ENCODE measurements at regions not wholly inside any gene's neighbourhood (a gene's known extent, or its start where the extent isn't known, plus 50 kb on each side); places are given as distances from the start of the nearest gene placed in this dataset.

DNA sequence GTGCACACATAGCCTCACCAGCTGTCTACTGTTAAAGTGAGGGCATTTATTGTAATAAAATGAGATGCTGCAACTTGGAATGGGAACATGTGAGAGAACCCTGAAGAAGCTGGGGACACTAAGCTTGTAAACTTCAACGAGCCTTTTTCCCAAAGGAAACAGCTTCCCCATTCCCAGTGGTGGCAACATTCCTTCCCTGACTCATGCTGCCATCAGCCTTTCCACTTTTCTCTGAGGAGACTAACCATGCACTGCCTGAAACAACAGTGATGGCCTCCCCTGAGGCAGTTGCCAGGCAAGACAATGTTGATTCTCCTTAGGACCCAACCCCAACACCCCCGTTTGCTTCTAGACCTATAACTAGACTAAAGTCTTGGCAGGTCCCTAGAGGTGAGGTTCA lies 928.3 kb downstream of the GLUD2 start (continued):
- TF ChIP-seq, protein P1, sequence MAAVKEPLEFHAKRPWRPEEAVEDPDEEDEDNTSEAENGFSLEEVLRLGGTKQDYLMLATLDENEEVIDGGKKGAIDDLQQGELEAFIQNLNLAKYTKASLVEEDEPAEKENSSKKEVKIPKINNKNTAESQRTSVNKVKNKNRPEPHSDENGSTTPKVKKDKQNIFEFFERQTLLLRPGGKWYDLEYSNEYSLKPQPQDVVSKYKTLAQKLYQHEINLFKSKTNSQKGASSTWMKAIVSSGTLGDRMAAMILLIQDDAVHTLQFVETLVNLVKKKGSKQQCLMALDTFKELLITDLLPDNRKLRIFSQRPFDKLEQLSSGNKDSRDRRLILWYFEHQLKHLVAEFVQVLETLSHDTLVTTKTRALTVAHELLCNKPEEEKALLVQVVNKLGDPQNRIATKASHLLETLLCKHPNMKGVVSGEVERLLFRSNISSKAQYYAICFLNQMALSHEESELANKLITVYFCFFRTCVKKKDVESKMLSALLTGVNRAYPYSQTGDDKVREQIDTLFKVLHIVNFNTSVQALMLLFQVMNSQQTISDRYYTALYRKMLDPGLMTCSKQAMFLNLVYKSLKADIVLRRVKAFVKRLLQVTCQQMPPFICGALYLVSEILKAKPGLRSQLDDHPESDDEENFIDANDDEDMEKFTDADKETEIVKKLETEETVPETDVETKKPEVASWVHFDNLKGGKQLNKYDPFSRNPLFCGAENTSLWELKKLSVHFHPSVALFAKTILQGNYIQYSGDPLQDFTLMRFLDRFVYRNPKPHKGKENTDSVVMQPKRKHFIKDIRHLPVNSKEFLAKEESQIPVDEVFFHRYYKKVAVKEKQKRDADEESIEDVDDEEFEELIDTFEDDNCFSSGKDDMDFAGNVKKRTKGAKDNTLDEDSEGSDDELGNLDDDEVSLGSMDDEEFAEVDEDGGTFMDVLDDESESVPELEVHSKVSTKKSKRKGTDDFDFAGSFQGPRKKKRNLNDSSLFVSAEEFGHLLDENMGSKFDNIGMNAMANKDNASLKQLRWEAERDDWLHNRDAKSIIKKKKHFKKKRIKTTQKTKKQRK (IDR thresholded peaks at IDR 0.05; ENCODE audit: low read depth, low read length), result no peak
- TF ChIP-seq SREBF2 (IDR thresholded peaks at IDR 0.05; ENCODE audit: low read length) (no peak), ASH2L (IDR thresholded peaks at IDR 0.05; ENCODE audit: borderline replicate concordance, low read depth) (no peak)
- TF ChIP-seq, protein P2, sequence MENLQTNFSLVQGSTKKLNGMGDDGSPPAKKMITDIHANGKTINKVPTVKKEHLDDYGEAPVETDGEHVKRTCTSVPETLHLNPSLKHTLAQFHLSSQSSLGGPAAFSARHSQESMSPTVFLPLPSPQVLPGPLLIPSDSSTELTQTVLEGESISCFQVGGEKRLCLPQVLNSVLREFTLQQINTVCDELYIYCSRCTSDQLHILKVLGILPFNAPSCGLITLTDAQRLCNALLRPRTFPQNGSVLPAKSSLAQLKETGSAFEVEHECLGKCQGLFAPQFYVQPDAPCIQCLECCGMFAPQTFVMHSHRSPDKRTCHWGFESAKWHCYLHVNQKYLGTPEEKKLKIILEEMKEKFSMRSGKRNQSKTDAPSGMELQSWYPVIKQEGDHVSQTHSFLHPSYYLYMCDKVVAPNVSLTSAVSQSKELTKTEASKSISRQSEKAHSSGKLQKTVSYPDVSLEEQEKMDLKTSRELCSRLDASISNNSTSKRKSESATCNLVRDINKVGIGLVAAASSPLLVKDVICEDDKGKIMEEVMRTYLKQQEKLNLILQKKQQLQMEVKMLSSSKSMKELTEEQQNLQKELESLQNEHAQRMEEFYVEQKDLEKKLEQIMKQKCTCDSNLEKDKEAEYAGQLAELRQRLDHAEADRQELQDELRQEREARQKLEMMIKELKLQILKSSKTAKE (IDR thresholded peaks at IDR 0.05; ENCODE audit: low read depth, poor library complexity, severe bottlenecking), result no peak

DNA sequence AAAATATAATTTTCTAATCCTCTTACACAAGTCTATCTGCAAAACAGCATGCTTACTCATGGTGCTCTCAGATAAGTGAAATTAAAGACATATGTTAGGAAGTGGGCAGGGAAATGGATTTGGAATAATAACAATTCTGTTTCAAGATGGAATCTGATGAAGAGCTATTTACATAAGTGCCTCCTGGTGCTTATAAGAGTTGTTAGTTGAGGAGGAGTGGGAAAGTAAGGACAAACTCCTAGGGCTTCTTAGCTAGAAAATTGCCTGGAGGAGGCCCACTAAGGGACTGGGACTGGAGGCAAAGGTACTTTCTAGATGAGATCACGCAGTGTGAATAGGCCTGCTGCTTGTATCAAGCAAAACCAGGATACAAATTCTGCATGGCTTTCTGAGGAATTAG lies 939.8 kb downstream of the GLUD2 start:
- BruUV-seq (replicated peaks), result no TSS peak
- H3K9ac ChIP-seq (ENCODE audit: control insufficient read depth, insufficient read depth, low read length), result no peak overlapping the region
- WGBS (ENCODE audit: insufficient coverage, insufficient replicate concordance, low lambda C conversion rate, missing lambda C conversion rate), result 4% methylated on average over 1 of the region's 1 CpG
- no peaks in the 10 kb centered on the region for H3K79me2 ChIP-seq (ENCODE audit: control insufficient read depth, insufficient read depth, low read length)
- H3K4me1 ChIP-seq (ENCODE audit: control insufficient read depth, insufficient read depth, low read length), result no peaks in the 10 kb centered on the region
- DNase-seq (ENCODE audit: low read depth, low spot score) (no peak), FAIRE-seq (no peak), ATAC-seq (no peak)
- intact Hi-C loops (cut with micrococcal nuclease; ENCODE audit: unreplicated experiment), result no loop called here
- ChIA-PET RAD21 (ENCODE audit: unreplicated experiment) (no interaction called here), POLR2A (no interaction called here), SMC1A (ENCODE audit: uncharacterized antibody, unreplicated experiment) (no interaction called here), CTCF (no interaction called here)
- H3K9me3 ChIP-seq (replicated peaks; ENCODE audit: control insufficient read depth, insufficient read depth, low read length), result no peaks in the 10 kb centered on the region
- TF ChIP-seq HDAC6 (IDR thresholded peaks at IDR 0.05; ENCODE audit: unreplicated experiment), result no peak
- TF ChIP-seq, protein P3, sequence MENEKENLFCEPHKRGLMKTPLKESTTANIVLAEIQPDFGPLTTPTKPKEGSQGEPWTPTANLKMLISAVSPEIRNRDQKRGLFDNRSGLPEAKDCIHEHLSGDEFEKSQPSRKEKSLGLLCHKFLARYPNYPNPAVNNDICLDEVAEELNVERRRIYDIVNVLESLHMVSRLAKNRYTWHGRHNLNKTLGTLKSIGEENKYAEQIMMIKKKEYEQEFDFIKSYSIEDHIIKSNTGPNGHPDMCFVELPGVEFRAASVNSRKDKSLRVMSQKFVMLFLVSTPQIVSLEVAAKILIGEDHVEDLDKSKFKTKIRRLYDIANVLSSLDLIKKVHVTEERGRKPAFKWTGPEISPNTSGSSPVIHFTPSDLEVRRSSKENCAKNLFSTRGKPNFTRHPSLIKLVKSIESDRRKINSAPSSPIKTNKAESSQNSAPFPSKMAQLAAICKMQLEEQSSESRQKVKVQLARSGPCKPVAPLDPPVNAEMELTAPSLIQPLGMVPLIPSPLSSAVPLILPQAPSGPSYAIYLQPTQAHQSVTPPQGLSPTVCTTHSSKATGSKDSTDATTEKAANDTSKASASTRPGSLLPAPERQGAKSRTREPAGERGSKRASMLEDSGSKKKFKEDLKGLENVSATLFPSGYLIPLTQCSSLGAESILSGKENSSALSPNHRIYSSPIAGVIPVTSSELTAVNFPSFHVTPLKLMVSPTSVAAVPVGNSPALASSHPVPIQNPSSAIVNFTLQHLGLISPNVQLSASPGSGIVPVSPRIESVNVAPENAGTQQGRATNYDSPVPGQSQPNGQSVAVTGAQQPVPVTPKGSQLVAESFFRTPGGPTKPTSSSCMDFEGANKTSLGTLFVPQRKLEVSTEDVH (IDR thresholded peaks at IDR 0.05; ENCODE audit: low read depth, partially characterized antibody), result no peak
- TF ChIP-seq YBX1 (IDR thresholded peaks at IDR 0.05), result no peak
- no peak for TF ChIP-seq SMAD5 (IDR thresholded peaks at IDR 0.05; ENCODE audit: low read depth)
- no peak for TF ChIP-seq KLF5 (IDR thresholded peaks at IDR 0.05; ENCODE audit: partially characterized antibody)
- TF ChIP-seq SUZ12 (IDR thresholded peaks at IDR 0.05; ENCODE audit: unreplicated experiment), result no peak
- TF ChIP-seq RELA (IDR thresholded peaks at IDR 0.05; ENCODE audit: borderline replicate concordance, partially characterized antibody), result no peak
- no peak for TF ChIP-seq MYB (IDR thresholded peaks at IDR 0.05; ENCODE audit: borderline replicate concordance, low read depth, low read length)
- no peak for TF ChIP-seq POU2F2 (IDR thresholded peaks at IDR 0.05; ENCODE audit: borderline replicate concordance, low read depth, low read length)
- no peak for TF ChIP-seq NFXL1 (IDR thresholded peaks at IDR 0.05; ENCODE audit: borderline replicate concordance)
- TF ChIP-seq, protein P4, sequence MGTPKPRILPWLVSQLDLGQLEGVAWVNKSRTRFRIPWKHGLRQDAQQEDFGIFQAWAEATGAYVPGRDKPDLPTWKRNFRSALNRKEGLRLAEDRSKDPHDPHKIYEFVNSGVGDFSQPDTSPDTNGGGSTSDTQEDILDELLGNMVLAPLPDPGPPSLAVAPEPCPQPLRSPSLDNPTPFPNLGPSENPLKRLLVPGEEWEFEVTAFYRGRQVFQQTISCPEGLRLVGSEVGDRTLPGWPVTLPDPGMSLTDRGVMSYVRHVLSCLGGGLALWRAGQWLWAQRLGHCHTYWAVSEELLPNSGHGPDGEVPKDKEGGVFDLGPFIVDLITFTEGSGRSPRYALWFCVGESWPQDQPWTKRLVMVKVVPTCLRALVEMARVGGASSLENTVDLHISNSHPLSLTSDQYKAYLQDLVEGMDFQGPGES (IDR thresholded peaks at IDR 0.05), result no peak
- TF ChIP-seq ZSCAN29 (IDR thresholded peaks at IDR 0.05), result no peak
- no peak overlapping the region for H3K4me2 ChIP-seq (ENCODE audit: control insufficient read depth, insufficient read depth)
- no peak overlapping the region for H2AFZ ChIP-seq (ENCODE audit: control insufficient read depth, low read depth, low read length)
- H3K27ac ChIP-seq (ENCODE audit: control insufficient read depth, insufficient read depth), result no peak overlapping the region
- no peak overlapping the region for H3K4me3 ChIP-seq
- H3K27me3 ChIP-seq (replicated peaks in 1 of 2; ENCODE audit: control insufficient read depth in 2 of 2, insufficient read depth in 2 of 2, low read length in 1 of 2), result no peaks in the 10 kb centered on the region
- no peaks in the 10 kb centered on the region for H4K20me1 ChIP-seq (ENCODE audit: control insufficient read depth, insufficient read depth)
- in situ Hi-C loops (cut with MboI), result no loop called here
- H3K36me3 ChIP-seq (ENCODE audit: control insufficient read depth in 2 of 2, insufficient read depth in 2 of 2, low read length in 1 of 2), result no peaks in the 10 kb centered on the region

Data from GM12878 (cell line).